Astrocyte (in vitro differentiated cells and primary cell): ENCODE measurements at regions not wholly inside any gene's neighbourhood (a gene's known extent, or its start where the extent isn't known, plus 50 kb on each side); places are given as distances from the start of the nearest gene placed in this dataset.

Experiments
- DNase-seq: peaks from one replicate; pipeline ENCODE4 v3.0.0-alpha.2; 2010; ENCODE audit warnings: low read depth
- FAIRE-seq: peaks from 2 replicates; lab custom pipeline; 2011; peaks lifted over from hg19 to GRCh38; lab: Jason Lieb, UNC
- H2AFZ ChIP-seq: 2 replicates; pipeline ENCODE4 v1.6.0; 2012; ENCODE audit warnings: low read depth, low read length, inconsistent platforms
- H3K27ac ChIP-seq: 2 replicates; pipeline ENCODE4 v1.5.1; 2011; ENCODE audit warnings: low read depth, low read length, inconsistent platforms
- H3K27me3 ChIP-seq: 2 replicates; pipeline ENCODE4 v1.6.0; 2011; ENCODE audit warnings: low read length, inconsistent platforms; ENCODE audit not compliant: insufficient read depth
- H3K36me3 ChIP-seq: 2 replicates; pipeline ENCODE4 v1.5.1; 2011; ENCODE audit warnings: low read length, inconsistent platforms; ENCODE audit not compliant: insufficient read depth
- H3K4me1 ChIP-seq: 2 replicates; pipeline ENCODE4 v1.5.1; 2011; ENCODE audit warnings: low read length, inconsistent platforms; ENCODE audit not compliant: insufficient read depth
- H3K4me2 ChIP-seq: 2 replicates; pipeline ENCODE4 v1.6.0; 2012; ENCODE audit warnings: low read length, inconsistent platforms
- H3K4me3 ChIP-seq: 2 replicates; pipeline ENCODE4 v1.5.1; 2011; ENCODE audit warnings: low read depth, mild to moderate bottlenecking, low read length, inconsistent platforms; ENCODE audit not compliant: insufficient read depth
- H3K79me2 ChIP-seq: 2 replicates; pipeline ENCODE4 v1.6.0; 2012; ENCODE audit warnings: mild to moderate bottlenecking, low read length, inconsistent platforms; ENCODE audit not compliant: insufficient read depth
- H3K9ac ChIP-seq: 2 replicates; pipeline ENCODE4 v1.6.0; 2012; ENCODE audit warnings: mild to moderate bottlenecking, low read length, inconsistent platforms
- H3K9me3 ChIP-seq: 2 replicates; pipeline ENCODE4 v1.5.1; 2012; ENCODE audit warnings: low read depth, mild to moderate bottlenecking, low read length, inconsistent platforms; ENCODE audit not compliant: insufficient read depth
- H4K20me1 ChIP-seq: 2 replicates; pipeline ENCODE4 v1.6.0; 2012; ENCODE audit warnings: low read length, inconsistent platforms; ENCODE audit not compliant: insufficient read depth
- H3K27ac Mint-ChIP-seq: one replicate; pipeline ENCODE4 v1.8.0; 2021; ENCODE audit warnings: mild to moderate bottlenecking, mixed read lengths; ENCODE audit not compliant: unreplicated experiment
- H3K27me3 Mint-ChIP-seq: one replicate; pipeline ENCODE4 v1.8.0; 2021; ENCODE audit warnings: low read depth, mixed read lengths; ENCODE audit not compliant: unreplicated experiment
- H3K36me3 Mint-ChIP-seq: one replicate; pipeline ENCODE4 v1.8.0; 2021; ENCODE audit warnings: low read depth, mixed read lengths; ENCODE audit not compliant: unreplicated experiment
- H3K4me1 Mint-ChIP-seq: one replicate; pipeline ENCODE4 v1.8.0; 2021; ENCODE audit warnings: low read depth, mixed read lengths; ENCODE audit not compliant: unreplicated experiment
- H3K4me3 Mint-ChIP-seq: one replicate; pipeline ENCODE4 v1.8.0; 2021; ENCODE audit warnings: mild to moderate bottlenecking, moderate library complexity, mixed read lengths; ENCODE audit not compliant: unreplicated experiment
- H3K9me3 Mint-ChIP-seq: one replicate; pipeline ENCODE4 v1.8.0; 2021; ENCODE audit warnings: mild to moderate bottlenecking, mixed read lengths; ENCODE audit not compliant: unreplicated experiment
- CTCF ChIP-seq: IDR thresholded peaks from 2 replicates; pipeline ENCODE4 v1.5.1; 2011; ENCODE audit warnings: low read depth, mild to moderate bottlenecking, inconsistent platforms, low read length, moderate library complexity; ENCODE audit not compliant: insufficient read depth
- EZH2 ChIP-seq: IDR thresholded peaks from 2 replicates; pipeline ENCODE4 v1.6.1; 2012; ENCODE audit warnings: mild to moderate bottlenecking, low read length, inconsistent platforms; ENCODE audit not compliant: insufficient read depth

- TF ChIP-seq EZH2 (no peak), CTCF (no peak)
- H4K20me1 ChIP-seq, result no peaks in the 10 kb centered on the region
- H3K27me3 ChIP-seq, result peaks cover 2% of the 10 kb centered on the region
- peaks cover 3% of the 10 kb centered on the region for H3K9me3 ChIP-seq
- Mint-ChIP-seq H3K9me3 (no peaks in the 10 kb centered on the region), H3K27ac (no peak overlapping the region), H3K4me3 (no peak overlapping the region), H3K4me1 (peaks cover 9% of the 10 kb centered on the region), H3K27me3 (no peaks in the 10 kb centered on the region), H3K36me3 (no peaks in the 10 kb centered on the region)
- H3K27ac ChIP-seq, result no peak overlapping the region
- DNase-seq (no peak), FAIRE-seq (no peak)
- no peaks in the 10 kb centered on the region for H3K79me2 ChIP-seq
- no peaks in the 10 kb centered on the region for H3K36me3 ChIP-seq
- H3K4me1 ChIP-seq, result no peaks in the 10 kb centered on the region
- H3K4me2 ChIP-seq, result no peak overlapping the region
- H3K9ac ChIP-seq, result no peak overlapping the region
- H3K4me3 ChIP-seq, result no peak overlapping the region
- H2AFZ ChIP-seq, result no peak overlapping the region
These were observed 287.0 kb downstream of the MEX3B start for GRCh38 chr15:81758818-81759284.

GRCh38 chr15:81755626-81756025 is 290.2 kb downstream of the MEX3B start:
- no peak for DNase-seq
- FAIRE-seq, result no peak

More at GRCh38 chr15:81755626-81756025, 290.2 kb downstream of the MEX3B start:
- no peak overlapping the region for H3K4me3 Mint-ChIP-seq
- no peaks in the 10 kb centered on the region for H3K9me3 Mint-ChIP-seq
- H3K27me3 ChIP-seq, result peaks cover 3% of the 10 kb centered on the region
- H3K4me3 ChIP-seq, result no peak overlapping the region
- H3K4me2 ChIP-seq, result no peak overlapping the region
- no peak overlapping the region for H2AFZ ChIP-seq
- peaks cover 30% of the 10 kb centered on the region for H3K4me1 Mint-ChIP-seq
- peaks cover 3% of the 10 kb centered on the region for H3K36me3 Mint-ChIP-seq
- H3K4me1 ChIP-seq, result no peaks in the 10 kb centered on the region
- no peak overlapping the region for H3K27ac ChIP-seq
- H3K27ac Mint-ChIP-seq, result no peak overlapping the region
- H4K20me1 ChIP-seq, result no peaks in the 10 kb centered on the region
- H3K36me3 ChIP-seq, result no peaks in the 10 kb centered on the region
- H3K9me3 ChIP-seq, result no peaks in the 10 kb centered on the region
- H3K27me3 Mint-ChIP-seq, result peaks cover 3% of the 10 kb centered on the region
- no peak overlapping the region for H3K9ac ChIP-seq
- no peaks in the 10 kb centered on the region for H3K79me2 ChIP-seq
- TF ChIP-seq CTCF (no peak), EZH2 (no peak)
